Fibroblast of skin of back (primary cell): ENCODE measurements at regions not wholly inside any gene's neighbourhood (a gene's known extent, or its start where the extent isn't known, plus 50 kb on each side); places are given as distances from the start of the nearest gene placed in this dataset.

Source experiments
- DNase-seq: peaks from one replicate; pipeline ENCODE4 v3.0.0-alpha.2; 2013

- peak; percentile 21 for DNase-seq
Measured at GRCh38 chr6:113588646-113589045, 268.5 kb upstream of the MARCKS start.

GRCh38 chr6:113591896-113592827 lies 265.0 kb upstream of the MARCKS start:
- peak; percentile 21 for DNase-seq

- no peak for DNase-seq
Measured at GRCh38 chr6:113594726-113595125, 262.4 kb upstream of the MARCKS start.

- DNase-seq = peak; percentile 77
Measured at GRCh38 chr6:113595911-113596376, 261.2 kb upstream of the MARCKS start.

- DNase-seq = peak; percentile 48
Measured at GRCh38 chr6:113596387-113597230, 260.5 kb upstream of the MARCKS start.

- DNase-seq = peak; percentile 72
Measured at GRCh38 chr6:113597231-113597583, 259.9 kb upstream of the MARCKS start.

- DNase-seq = no peak
Measured at GRCh38 chr6:113598786-113599185, 258.4 kb upstream of the MARCKS start.

- DNase-seq = peak; percentile 41
Measured at GRCh38 chr6:113599444-113599843, 257.7 kb upstream of the MARCKS start.

GRCh38 chr6:113600551-113601339 lies 256.4 kb upstream of the MARCKS start:
- no peak for DNase-seq

GRCh38 chr6:113607821-113608545 lies 249.2 kb upstream of the MARCKS start:
- DNase-seq = no peak

GRCh38 chr6:113610377-113610988 lies 246.7 kb upstream of the MARCKS start:
- no peak for DNase-seq

- no peak for DNase-seq
Measured at GRCh38 chr6:113616701-113617274, 240.4 kb upstream of the MARCKS start.

GRCh38 chr6:113619077-113619476 lies 238.1 kb upstream of the MARCKS start:
- peak; percentile 44 for DNase-seq

- DNase-seq = no peak
Measured at GRCh38 chr6:113620386-113620785, 236.8 kb upstream of the MARCKS start.

- DNase-seq = no peak
Measured at GRCh38 chr6:113622254-113622653, 234.9 kb upstream of the MARCKS start.

GRCh38 chr6:113623129-113623528 lies 234.0 kb upstream of the MARCKS start:
- no peak for DNase-seq

- no peak for DNase-seq
Measured at GRCh38 chr6:113625850-113626249, 231.3 kb upstream of the MARCKS start.

GRCh38 chr6:113626475-113626874 lies 230.7 kb upstream of the MARCKS start:
- no peak for DNase-seq

- DNase-seq = no peak
Measured at GRCh38 chr6:113627480-113627879, 229.7 kb upstream of the MARCKS start.

- no peak for DNase-seq
Measured at GRCh38 chr6:113629256-113629655, 227.9 kb upstream of the MARCKS start.
